HG03520 (cell line): ENCODE measurements at regions not wholly inside any gene's neighbourhood (a gene's known extent, or its start where the extent isn't known, plus 50 kb on each side); places are given as distances from the start of the nearest gene placed in this dataset.
A peak's percentile ranks its signal among the peaks of the same experiment; 100 is the strongest.

Experiments used
- ATAC-seq: cut with Tn5 transposase; IDR thresholded peaks from one replicate; pipeline ENCODE4 v1.9.1; 2021; ENCODE audit warnings: mild to moderate bottlenecking, moderate library complexity; ENCODE audit not compliant: unreplicated experiment

GRCh38 chrX:120819126-120819525, 56.5 kb downstream of the CT47B1 start:
- no peak for ATAC-seq

- ATAC-seq, result no peak
Measured at GRCh38 chrX:120813982-120814381, 61.7 kb downstream of the CT47B1 start.

GRCh38 chrX:120801426-120801825, 74.2 kb downstream of the CT47B1 start:
- no peak for ATAC-seq

GRCh38 chrX:120797188-120797851, 78.3 kb downstream of the CT47B1 start:
- no peak for ATAC-seq

GRCh38 chrX:120795301-120795700, 80.4 kb downstream of the CT47B1 start:
- no peak for ATAC-seq

GRCh38 chrX:120794525-120794975, 81.1 kb downstream of the CT47B1 start:
- ATAC-seq, result no peak

GRCh38 chrX:120793098-120793497, 82.6 kb downstream of the CT47B1 start:
- no peak for ATAC-seq

- no peak for ATAC-seq
Measured at GRCh38 chrX:120791013-120791643, 84.5 kb downstream of the CT47B1 start.

GRCh38 chrX:120790552-120790951, 85.1 kb downstream of the CT47B1 start:
- no peak for ATAC-seq

GRCh38 chrX:120790118-120790517, 85.5 kb downstream of the CT47B1 start:
- ATAC-seq, result peak; percentile 64

- ATAC-seq, result no peak
Measured at GRCh38 chrX:120781403-120781802, 94.3 kb downstream of the CT47B1 start.

- ATAC-seq, result no peak
Measured at GRCh38 chrX:120775959-120776358, 99.7 kb downstream of the CT47B1 start.

GRCh38 chrX:120774606-120775005, 101.1 kb downstream of the CT47B1 start:
- no peak for ATAC-seq

GRCh38 chrX:120773801-120774200, 101.9 kb downstream of the CT47B1 start:
- no peak for ATAC-seq

GRCh38 chrX:120769576-120770341, 105.9 kb downstream of the CT47B1 start:
- no peak for ATAC-seq

GRCh38 chrX:120768681-120769080, 107.0 kb downstream of the CT47B1 start:
- no peak for ATAC-seq

- no peak for ATAC-seq
Measured at GRCh38 chrX:120768254-120768653, 107.4 kb downstream of the CT47B1 start.

GRCh38 chrX:120763269-120763668, 112.4 kb downstream of the CT47B1 start:
- no peak for ATAC-seq

GRCh38 chrX:120761810-120762209, 113.9 kb downstream of the CT47B1 start:
- no peak for ATAC-seq

- ATAC-seq, result no peak
Measured at GRCh38 chrX:120759685-120760084, 116.0 kb downstream of the CT47B1 start.

- peak; percentile 64 for ATAC-seq
Measured at GRCh38 chrX:120755066-120755846, 120.4 kb downstream of the CT47B1 start.
